MM.1S (cell line): ENCODE measurements at regions not wholly inside any gene's neighbourhood (a gene's known extent, or its start where the extent isn't known, plus 50 kb on each side); places are given as distances from the start of the nearest gene placed in this dataset.

Experiments used
- DNase-seq: peaks from one replicate; pipeline ENCODE4 v3.0.0-alpha.2; 2015
- H2AFZ ChIP-seq: fragments of 300-600 bp; sonication (generic); 2 replicates; pipeline ENCODE4 v1.6.0; 2016; ENCODE audit warnings: antibody characterized with exemption, low read length
- H3F3A ChIP-seq: fragments of 300-600 bp; sonication (generic); 2 replicates; pipeline ENCODE4 v1.6.1; 2016; ENCODE audit warnings: mild to moderate bottlenecking, antibody characterized with exemption, low read length, moderate library complexity, mixed read lengths; ENCODE audit not compliant: insufficient read depth
- H3K27ac ChIP-seq: fragments of 300-600 bp; sonication (generic); 2 replicates; pipeline ENCODE4 v1.5.1; 2016; ENCODE audit warnings: mild to moderate bottlenecking, low read length
- H3K27me3 ChIP-seq: fragments of 300-600 bp; sonication (generic); replicated peaks from 2 replicates; pipeline ENCODE4 v1.6.0; 2016; ENCODE audit warnings: low read length; ENCODE audit not compliant: insufficient read depth
- H3K36me3 ChIP-seq: fragments of 300-600 bp; sonication (generic); replicated peaks from 2 replicates; pipeline ENCODE4 v1.6.1; 2016; ENCODE audit warnings: mild to moderate bottlenecking, low read length, mixed read lengths; ENCODE audit not compliant: insufficient read depth
- H3K4me1 ChIP-seq: fragments of 300-600 bp; sonication (generic); 2 replicates; pipeline ENCODE4 v1.6.1; 2016; ENCODE audit warnings: low read length, mixed read lengths
- H3K4me2 ChIP-seq: fragments of 300-600 bp; sonication (generic); 2 replicates; pipeline ENCODE4 v1.6.0; 2016; ENCODE audit warnings: low read depth, low read length
- H3K4me3 ChIP-seq: fragments of 300-600 bp; sonication (generic); 2 replicates; pipeline ENCODE4 v1.5.1; 2016; ENCODE audit warnings: low read length, mixed read lengths
- H3K79me2 ChIP-seq: fragments of 300-600 bp; sonication (generic); 2 replicates; pipeline ENCODE4 v1.6.1; 2016; ENCODE audit warnings: mixed run types, low read length, mixed read lengths
- H3K9ac ChIP-seq: fragments of 300-600 bp; sonication (generic); 2 replicates; pipeline ENCODE4 v1.6.1; 2016; ENCODE audit warnings: low read length, mixed read lengths
- H3K9me2 ChIP-seq: fragments of 300-600 bp; sonication (generic); replicated peaks from 2 replicates; pipeline ENCODE4 v1.6.1; 2016; ENCODE audit warnings: mild to moderate bottlenecking, low read length, mixed read lengths; ENCODE audit not compliant: insufficient read depth
- H3K9me3 ChIP-seq: fragments of 300-600 bp; sonication (generic); replicated peaks from 2 replicates; pipeline ENCODE4 v1.6.1; 2016; ENCODE audit warnings: mild to moderate bottlenecking, low read length, mixed read lengths; ENCODE audit not compliant: insufficient read depth
- H4K20me1 ChIP-seq: fragments of 300-600 bp; sonication (generic); 2 replicates; pipeline ENCODE4 v1.6.1; 2016; ENCODE audit warnings: mild to moderate bottlenecking, low read length, moderate library complexity, mixed read lengths; ENCODE audit not compliant: insufficient read depth
- CTCF ChIP-seq: fragments of 300-600 bp; sonication (generic); IDR thresholded peaks from 2 replicates; pipeline ENCODE4 v1.5.1; 2016; ENCODE audit warnings: antibody characterized with exemption, low read length, mixed read lengths
- EZH2 ChIP-seq: fragments of 300-600 bp; sonication (generic); optimal IDR thresholded peaks from 2 replicates; pipeline ENCODE3; 2017; ENCODE audit warnings: low read depth, mild to moderate bottlenecking, antibody characterized with exemption, low read length, mixed read lengths
- EZH2phosphoT487 ChIP-seq: fragments of 300-600 bp; sonication (generic); IDR thresholded peaks from 2 replicates; pipeline ENCODE4 v1.6.1; 2018; ENCODE audit warnings: antibody characterized with exemption, low read length

GRCh38 chr2:126963390-126963789 lies 64.7 kb downstream of the TEX51 start:
- no peak overlapping the region for H3K27ac ChIP-seq
- no peaks in the 10 kb centered on the region for H3K27me3 ChIP-seq
- H3K79me2 ChIP-seq: no peaks in the 10 kb centered on the region
- no peak overlapping the region for H3K9ac ChIP-seq
- H3K4me3 ChIP-seq: no peak overlapping the region
- no peaks in the 10 kb centered on the region for H3K4me1 ChIP-seq
- H3F3A ChIP-seq: no peaks in the 10 kb centered on the region
- H3K9me2 ChIP-seq: no peaks in the 10 kb centered on the region
- DNase-seq: no peak
- H3K4me2 ChIP-seq: no peak overlapping the region
- H4K20me1 ChIP-seq: no peaks in the 10 kb centered on the region
- TF ChIP-seq EZH2phosphoT487 (no peak), EZH2 (no peak), CTCF (no peak)
- H2AFZ ChIP-seq: no peak overlapping the region
- no peaks in the 10 kb centered on the region for H3K36me3 ChIP-seq
- no peaks in the 10 kb centered on the region for H3K9me3 ChIP-seq

- Histone ChIP-seq H3K27ac (no peak overlapping the region), H3K4me2 (no peak overlapping the region), H3K27me3 (no peaks in the 10 kb centered on the region), H3K36me3 (no peaks in the 10 kb centered on the region), H2AFZ (no peak overlapping the region), H4K20me1 (no peaks in the 10 kb centered on the region), H3K9ac (no peak overlapping the region), H3K79me2 (no peaks in the 10 kb centered on the region), H3K9me3 (no peaks in the 10 kb centered on the region), H3K9me2 (no peaks in the 10 kb centered on the region), H3K4me3 (no peak overlapping the region), H3K4me1 (no peaks in the 10 kb centered on the region), H3F3A (no peaks in the 10 kb centered on the region)
- no peak for DNase-seq
- TF ChIP-seq EZH2phosphoT487 (no peak), EZH2 (no peak), CTCF (no peak)
Observed at GRCh38 chr2:126966601-126967000, 67.9 kb downstream of the TEX51 start.

GRCh38 chr2:126970583-126970982 lies 71.9 kb downstream of the TEX51 start:
- Histone ChIP-seq H3K79me2 (no peaks in the 10 kb centered on the region), H4K20me1 (no peaks in the 10 kb centered on the region), H3K27me3 (no peaks in the 10 kb centered on the region), H3K9ac (no peak overlapping the region), H3K4me3 (no peak overlapping the region), H2AFZ (no peak overlapping the region), H3K9me2 (no peaks in the 10 kb centered on the region), H3K4me1 (no peaks in the 10 kb centered on the region; the same call in 1 of the 2 replicates), H3K9me3 (no peaks in the 10 kb centered on the region), H3K4me2 (no peak overlapping the region), H3F3A (no peaks in the 10 kb centered on the region), H3K27ac (no peak overlapping the region), H3K36me3 (no peaks in the 10 kb centered on the region)
- no peak for DNase-seq
- TF ChIP-seq EZH2phosphoT487: no peak
- TF ChIP-seq CTCF: no peak
- TF ChIP-seq EZH2: no peak
